DLD1 (cell line): ENCODE measurements at regions not wholly inside any gene's neighbourhood (a gene's known extent, or its start where the extent isn't known, plus 50 kb on each side); places are given as distances from the start of the nearest gene placed in this dataset.
"Not testable (repeated sequence)": the region's sequence is repeated elsewhere in the genome, so short reads cannot be mapped to it uniquely, and the experiment has no call there.

ENCODE experiments used
- in situ Hi-C: cut with HindIII; loops from 2 replicates; pipeline ENCODE4 v1.10.0; 2017; ENCODE audit warnings: low sequenced_read_pairs

- in situ Hi-C loops = no loop called here
Observed at GRCh38 chr17:73840829-73841228, 196.6 kb upstream of the SDK2 start.

- in situ Hi-C loops = no loop called here
Observed at GRCh38 chr17:73841431-73842060, 197.3 kb upstream of the SDK2 start.

GRCh38 chr17:73847952-73848351 is 203.7 kb upstream of the SDK2 start:
- in situ Hi-C loops = no loop called here

- in situ Hi-C loops = no loop called here
Observed at GRCh38 chr17:73850426-73850825, 206.2 kb upstream of the SDK2 start.

- in situ Hi-C loops = no loop called here
Observed at GRCh38 chr17:73851091-73851490, 206.8 kb upstream of the SDK2 start.

GRCh38 chr17:73851921-73852320 is 207.7 kb upstream of the SDK2 start:
- in situ Hi-C loops = no loop called here

GRCh38 chr17:73855720-73856333 is 211.6 kb upstream of the SDK2 start:
- in situ Hi-C loops = no loop called here

- in situ Hi-C loops = no loop called here
Observed at GRCh38 chr17:73856556-73856955, 212.3 kb upstream of the SDK2 start.

- in situ Hi-C loops = not testable (repeated sequence)
Observed at GRCh38 chr17:73859439-73860008, 215.3 kb upstream of the SDK2 start.

- in situ Hi-C loops = no loop called here
Observed at GRCh38 chr17:73861543-73861942, 217.3 kb upstream of the SDK2 start.

GRCh38 chr17:73863761-73864535 is 219.7 kb upstream of the SDK2 start:
- in situ Hi-C loops = no loop called here

- in situ Hi-C loops = no loop called here
Observed at GRCh38 chr17:73865831-73866230, 221.6 kb upstream of the SDK2 start.

- in situ Hi-C loops = no loop called here
Observed at GRCh38 chr17:73867056-73867455, 222.8 kb upstream of the SDK2 start.

- in situ Hi-C loops = no loop called here
Observed at GRCh38 chr17:73870068-73870467, 225.8 kb upstream of the SDK2 start.

GRCh38 chr17:73870473-73870872 is 226.2 kb upstream of the SDK2 start:
- in situ Hi-C loops = no loop called here

- in situ Hi-C loops = no loop called here
Observed at GRCh38 chr17:73872816-73873215, 228.6 kb upstream of the SDK2 start.

GRCh38 chr17:73874008-73874720 is 229.9 kb upstream of the SDK2 start:
- in situ Hi-C loops = no loop called here

- in situ Hi-C loops = no loop called here
Observed at GRCh38 chr17:73875346-73875745, 231.1 kb upstream of the SDK2 start.

GRCh38 chr17:73877962-73878361 is 233.7 kb upstream of the SDK2 start:
- in situ Hi-C loops = no loop called here

- in situ Hi-C loops = no loop called here
Observed at GRCh38 chr17:73878923-73879322, 234.7 kb upstream of the SDK2 start.

GRCh38 chr17:73879987-73880386 is 235.7 kb upstream of the SDK2 start:
- in situ Hi-C loops = no loop called here
